ENCODE measurements at regions not wholly inside any gene's neighbourhood (a gene's known extent, or its start where the extent isn't known, plus 50 kb on each side); places are given as distances from the start of the nearest gene placed in this dataset.
"Not testable (repeated sequence)": the region's sequence is repeated elsewhere in the genome, so short reads cannot be mapped to it uniquely, and the experiment has no call there.

GRCh38 chr18:67455890-67456501 lies 60.5 kb downstream of the DSEL start:
- Histone ChIP-seq H3F3A (ENCODE audit: insufficient read depth) (no peaks in the 10 kb centered on the region), H3K27me3 (ENCODE audit: low read length) (no peaks in the 10 kb centered on the region), H3K79me2 (ENCODE audit: insufficient read depth, low read length) (no peaks in the 10 kb centered on the region), H3K36me3 (ENCODE audit: low read length) (no peaks in the 10 kb centered on the region), H3K9me2 (replicated peaks; ENCODE audit: insufficient read depth, low read length) (no peaks in the 10 kb centered on the region), H3K4me3 (ENCODE audit: insufficient read depth, low read length, poor library complexity, severe bottlenecking) (no peak overlapping the region), H4K20me1 (ENCODE audit: low read depth, low read length) (no peaks in the 10 kb centered on the region), H3K9me3 (ENCODE audit: insufficient read depth, low read length) (no peaks in the 10 kb centered on the region), H3K4me2 (ENCODE audit: low read depth, low read length, poor library complexity, severe bottlenecking) (no peak overlapping the region), H3K9ac (ENCODE audit: low read length) (no peak overlapping the region), H2AFZ (ENCODE audit: low read depth, low read length, severe bottlenecking) (no peak overlapping the region), H3K27ac (ENCODE audit: low read depth, low read length) (no peak overlapping the region)
- TF ChIP-seq, protein P1, sequence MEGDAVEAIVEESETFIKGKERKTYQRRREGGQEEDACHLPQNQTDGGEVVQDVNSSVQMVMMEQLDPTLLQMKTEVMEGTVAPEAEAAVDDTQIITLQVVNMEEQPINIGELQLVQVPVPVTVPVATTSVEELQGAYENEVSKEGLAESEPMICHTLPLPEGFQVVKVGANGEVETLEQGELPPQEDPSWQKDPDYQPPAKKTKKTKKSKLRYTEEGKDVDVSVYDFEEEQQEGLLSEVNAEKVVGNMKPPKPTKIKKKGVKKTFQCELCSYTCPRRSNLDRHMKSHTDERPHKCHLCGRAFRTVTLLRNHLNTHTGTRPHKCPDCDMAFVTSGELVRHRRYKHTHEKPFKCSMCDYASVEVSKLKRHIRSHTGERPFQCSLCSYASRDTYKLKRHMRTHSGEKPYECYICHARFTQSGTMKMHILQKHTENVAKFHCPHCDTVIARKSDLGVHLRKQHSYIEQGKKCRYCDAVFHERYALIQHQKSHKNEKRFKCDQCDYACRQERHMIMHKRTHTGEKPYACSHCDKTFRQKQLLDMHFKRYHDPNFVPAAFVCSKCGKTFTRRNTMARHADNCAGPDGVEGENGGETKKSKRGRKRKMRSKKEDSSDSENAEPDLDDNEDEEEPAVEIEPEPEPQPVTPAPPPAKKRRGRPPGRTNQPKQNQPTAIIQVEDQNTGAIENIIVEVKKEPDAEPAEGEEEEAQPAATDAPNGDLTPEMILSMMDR (IDR thresholded peaks at IDR 0.05; ENCODE audit: insufficient read depth, low read length, poor library complexity, severe bottlenecking), result no peak
- TF ChIP-seq EZH2phosphoT487 (conservative IDR thresholded peaks at IDR 0.05; ENCODE audit: low read length), result no peak

DNA sequence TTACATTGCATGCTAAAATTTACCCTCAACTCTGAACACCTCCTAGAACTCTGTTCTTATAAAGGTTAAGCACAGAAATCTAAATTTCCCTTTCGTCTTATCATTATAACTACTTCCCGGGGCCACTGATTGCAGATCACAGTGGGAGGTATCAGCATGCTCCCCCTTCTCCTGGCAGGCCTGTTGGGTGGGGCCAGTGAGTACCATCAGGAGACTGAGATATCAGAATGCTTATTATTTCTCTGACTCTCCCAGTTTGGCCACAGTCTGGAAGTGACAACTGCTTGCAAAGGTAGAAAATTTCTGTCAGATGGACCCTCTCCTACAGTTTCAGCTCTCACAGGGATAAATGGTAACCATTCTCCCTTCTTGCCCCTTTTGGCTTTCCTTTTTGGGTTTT lies 62.6 kb downstream of the DSEL start:
- no peaks in the 10 kb centered on the region for H3K9me2 ChIP-seq (replicated peaks; ENCODE audit: insufficient read depth, low read length)
- H3K36me3 ChIP-seq (ENCODE audit: low read length), result no peaks in the 10 kb centered on the region
- no peak for TF ChIP-seq EZH2phosphoT487 (conservative IDR thresholded peaks at IDR 0.05; ENCODE audit: low read length)
- TF ChIP-seq, protein P1 (IDR thresholded peaks at IDR 0.05; ENCODE audit: insufficient read depth, low read length, poor library complexity, severe bottlenecking), result no peak
- no peak overlapping the region for H3K4me3 ChIP-seq (ENCODE audit: insufficient read depth, low read length, poor library complexity, severe bottlenecking)
- no peak overlapping the region for H3K27ac ChIP-seq (ENCODE audit: low read depth, low read length)
- no peak overlapping the region for H2AFZ ChIP-seq (ENCODE audit: low read depth, low read length, severe bottlenecking)
- H3K4me2 ChIP-seq (ENCODE audit: low read depth, low read length, poor library complexity, severe bottlenecking), result no peak overlapping the region
- H3K79me2 ChIP-seq (ENCODE audit: insufficient read depth, low read length), result no peaks in the 10 kb centered on the region
- no peaks in the 10 kb centered on the region for H3K27me3 ChIP-seq (ENCODE audit: low read length)
- no peaks in the 10 kb centered on the region for H4K20me1 ChIP-seq (ENCODE audit: low read depth, low read length)
- H3K9me3 ChIP-seq (ENCODE audit: insufficient read depth, low read length), result no peaks in the 10 kb centered on the region
- H3F3A ChIP-seq (ENCODE audit: insufficient read depth), result no peaks in the 10 kb centered on the region
- H3K9ac ChIP-seq (ENCODE audit: low read length), result no peak overlapping the region

DNA sequence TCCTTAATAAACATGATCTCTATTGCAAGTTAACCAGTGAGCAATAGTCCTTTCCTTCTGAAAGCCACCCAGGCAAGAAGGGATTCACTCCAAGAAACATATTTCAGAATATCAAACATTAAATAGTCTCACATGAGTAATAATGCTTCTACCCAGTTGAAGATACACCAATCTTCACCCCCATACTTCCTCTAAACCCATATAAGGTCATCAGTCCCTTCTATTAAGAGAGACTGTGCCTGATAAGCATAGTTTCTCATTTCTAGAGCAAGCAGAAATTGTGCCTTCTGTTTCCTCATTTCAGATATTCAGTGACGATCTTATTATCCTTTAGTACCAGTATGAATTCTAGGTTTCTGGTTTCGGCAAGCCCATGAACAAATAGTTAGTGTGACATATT lies 64.6 kb downstream of the DSEL start:
- Histone ChIP-seq H4K20me1 (ENCODE audit: low read depth, low read length) (no peaks in the 10 kb centered on the region), H2AFZ (ENCODE audit: low read depth, low read length, severe bottlenecking) (no peak overlapping the region), H3K36me3 (ENCODE audit: low read length) (no peaks in the 10 kb centered on the region), H3K9ac (ENCODE audit: low read length) (no peak overlapping the region), H3K27ac (ENCODE audit: low read depth, low read length) (no peak overlapping the region), H3K79me2 (ENCODE audit: insufficient read depth, low read length) (no peaks in the 10 kb centered on the region), H3K4me2 (ENCODE audit: low read depth, low read length, poor library complexity, severe bottlenecking) (no peak overlapping the region), H3K27me3 (ENCODE audit: low read length) (no peaks in the 10 kb centered on the region), H3F3A (ENCODE audit: insufficient read depth) (no peaks in the 10 kb centered on the region), H3K4me3 (ENCODE audit: insufficient read depth, low read length, poor library complexity, severe bottlenecking) (no peak overlapping the region), H3K9me2 (replicated peaks; ENCODE audit: insufficient read depth, low read length) (no peaks in the 10 kb centered on the region), H3K9me3 (ENCODE audit: insufficient read depth, low read length) (no peaks in the 10 kb centered on the region)
- no peak for TF ChIP-seq EZH2phosphoT487 (conservative IDR thresholded peaks at IDR 0.05; ENCODE audit: low read length)
- TF ChIP-seq, protein P1 (IDR thresholded peaks at IDR 0.05; ENCODE audit: insufficient read depth, low read length, poor library complexity, severe bottlenecking), result no peak

DNA sequence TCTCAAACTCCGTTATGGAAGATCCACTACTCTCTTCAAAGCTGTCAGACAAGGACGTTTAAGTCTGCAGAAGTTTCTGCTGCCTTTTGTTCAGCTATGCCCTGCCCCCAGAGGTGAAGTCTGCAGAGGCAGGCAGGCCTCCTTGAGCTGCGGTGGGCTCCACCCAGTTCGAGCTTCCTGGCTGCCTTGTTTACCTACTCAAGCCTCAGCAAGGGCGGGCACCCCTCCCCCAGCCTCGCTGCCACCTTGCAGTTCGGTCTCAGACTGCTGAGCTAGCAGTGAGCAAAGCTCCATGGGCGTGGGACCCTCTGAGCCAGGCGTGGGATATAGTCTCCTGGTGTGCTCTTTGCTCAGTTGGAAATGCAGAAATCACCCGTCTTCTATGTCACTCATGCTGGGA lies 65.4 kb downstream of the DSEL start:
- not testable (repeated sequence) for H3K27me3 ChIP-seq (ENCODE audit: low read length); H3K9me2 ChIP-seq (replicated peaks; ENCODE audit: insufficient read depth, low read length); H3K27ac ChIP-seq (ENCODE audit: low read depth, low read length); H3K4me3 ChIP-seq (ENCODE audit: insufficient read depth, low read length, poor library complexity, severe bottlenecking); H3K79me2 ChIP-seq (ENCODE audit: insufficient read depth, low read length); H3K9ac ChIP-seq (ENCODE audit: low read length); H4K20me1 ChIP-seq (ENCODE audit: low read depth, low read length); H3K9me3 ChIP-seq (ENCODE audit: insufficient read depth, low read length); H3K36me3 ChIP-seq (ENCODE audit: low read length); H2AFZ ChIP-seq (ENCODE audit: low read depth, low read length, severe bottlenecking); H3K4me2 ChIP-seq (ENCODE audit: low read depth, low read length, poor library complexity, severe bottlenecking); H3F3A ChIP-seq (ENCODE audit: insufficient read depth)

All from SU-DHL-6 (cell line).